Activated T-helper 1 cell treated with anti-CD3 and anti-CD28 coated beads, Interleukin-12 subunit alpha, Interleukin-12 subunit beta, Interleukin-2, Interleukin-4 antibody, amounts not matched to agents 30 ng/mL and 10 ng/mL and 1 ng/mL, durations not matched to agents 14 hours and 24 hours and 36 hours (primary cell): ENCODE measurements at regions not wholly inside any gene's neighbourhood (a gene's known extent, or its start where the extent isn't known, plus 50 kb on each side); places are given as distances from the start of the nearest gene placed in this dataset.

ENCODE experiments used
- DNase-seq: peaks from one replicate; pipeline ENCODE4 v3.0.0; 2021; ENCODE audit warnings: low spot score
- H3K27ac Mint-ChIP-seq: one replicate; pipeline ENCODE4 v1.8.0; 2021; ENCODE audit warnings: mild to moderate bottlenecking, mixed read lengths
- H3K27me3 Mint-ChIP-seq: one replicate; pipeline ENCODE4 v1.8.0; 2022; ENCODE audit warnings: mild to moderate bottlenecking, moderate library complexity, mixed read lengths; ENCODE audit not compliant: insufficient read depth
- H3K36me3 Mint-ChIP-seq: one replicate; pipeline ENCODE4 v1.8.0; 2021; ENCODE audit warnings: low read depth, mixed read lengths
- H3K4me1 Mint-ChIP-seq: one replicate; pipeline ENCODE4 v1.8.0; 2021; ENCODE audit warnings: low read depth, mixed read lengths
- H3K4me3 Mint-ChIP-seq: one replicate; pipeline ENCODE4 v1.8.0; 2021; ENCODE audit warnings: mild to moderate bottlenecking, moderate library complexity, mixed read lengths
- H3K9me3 Mint-ChIP-seq: one replicate; pipeline ENCODE4 v1.8.0; 2021; ENCODE audit warnings: mixed read lengths
- intact Hi-C: fragments of 100-400 bp; cut with micrococcal nuclease; formaldehyde crosslinking; loops from one replicate; pipeline ENCODE4 v1.15.1; 2024

DNA sequence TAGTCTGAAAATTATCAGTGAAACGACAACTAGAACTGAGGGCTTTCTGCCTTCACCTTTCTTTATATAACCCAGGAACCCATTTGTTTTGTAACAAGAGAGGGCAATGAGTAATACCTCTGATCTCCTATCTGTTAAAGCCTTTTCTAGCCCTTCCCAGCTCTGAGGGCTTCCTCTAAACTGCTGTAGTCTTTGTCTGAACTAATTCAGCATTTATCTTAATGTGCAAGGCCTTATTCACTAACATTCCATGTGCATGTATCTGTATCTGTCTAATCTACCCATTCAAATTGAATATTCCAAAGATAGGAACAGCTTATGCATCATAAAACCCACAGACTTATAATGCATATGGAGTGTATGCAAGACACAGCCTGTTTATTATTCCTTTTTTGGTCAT is 167.1 kb downstream of the LYPLAL1 start:
- peaks cover 4% of the 10 kb centered on the region for H3K9me3 Mint-ChIP-seq
- no peaks in the 10 kb centered on the region for H3K27me3 Mint-ChIP-seq
- H3K4me1 Mint-ChIP-seq = no peaks in the 10 kb centered on the region

DNA sequence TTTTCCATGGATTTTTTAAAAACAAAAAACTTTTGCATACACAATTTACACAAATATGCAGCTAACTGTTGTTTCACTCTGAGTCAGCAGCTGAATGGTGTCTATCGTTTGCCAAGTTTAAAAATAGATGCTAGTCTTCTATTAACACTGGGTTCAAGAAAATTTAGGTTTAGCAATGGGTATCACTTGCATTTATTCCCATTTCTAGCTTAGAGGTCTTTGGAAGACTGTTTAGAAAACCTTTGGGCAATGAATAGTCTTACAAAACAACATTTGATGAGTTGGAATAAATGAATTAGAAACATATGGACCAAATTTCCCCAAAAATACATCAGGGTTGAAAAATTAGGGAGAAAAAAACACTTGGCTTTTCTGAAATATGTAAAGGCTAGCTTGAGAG is 165.8 kb downstream of the LYPLAL1 start:
- no peaks in the 10 kb centered on the region for H3K27me3 Mint-ChIP-seq
- DNase-seq = no peak
- H3K36me3 Mint-ChIP-seq = no peaks in the 10 kb centered on the region
- H3K27ac Mint-ChIP-seq = no peak overlapping the region
- H3K4me3 Mint-ChIP-seq = no peak overlapping the region
- H3K9me3 Mint-ChIP-seq = no peaks in the 10 kb centered on the region
- H3K4me1 Mint-ChIP-seq = no peaks in the 10 kb centered on the region
- intact Hi-C loops = no loop called here

More for the DNA sequence above, 167.1 kb downstream of the LYPLAL1 start:
- no peak overlapping the region for H3K4me3 Mint-ChIP-seq
- DNase-seq = no peak
- intact Hi-C loops = no loop called here
- H3K36me3 Mint-ChIP-seq = no peaks in the 10 kb centered on the region
- H3K27ac Mint-ChIP-seq = no peak overlapping the region

DNA sequence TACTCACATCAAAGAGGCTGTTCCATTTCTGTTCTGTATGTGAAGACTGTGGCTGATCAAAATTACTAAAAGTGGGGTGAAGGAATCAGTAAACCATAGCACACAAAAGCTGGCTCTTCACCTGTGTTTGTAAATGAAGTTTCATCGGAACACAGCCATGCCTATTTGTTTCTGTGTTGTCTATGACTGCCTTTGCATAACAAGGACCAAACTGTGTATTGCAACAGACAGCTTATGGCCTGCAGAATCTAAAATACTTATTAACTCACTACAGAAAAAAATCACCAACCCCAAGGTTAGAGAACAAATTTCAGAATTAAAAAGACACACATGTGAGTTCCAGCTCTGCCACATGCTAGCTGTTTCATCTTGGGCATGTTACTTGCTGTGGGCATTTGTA is 163.9 kb downstream of the LYPLAL1 start:
- Mint-ChIP-seq H3K27ac (no peak overlapping the region), H3K27me3 (peaks cover 3% of the 10 kb centered on the region)

DNA sequence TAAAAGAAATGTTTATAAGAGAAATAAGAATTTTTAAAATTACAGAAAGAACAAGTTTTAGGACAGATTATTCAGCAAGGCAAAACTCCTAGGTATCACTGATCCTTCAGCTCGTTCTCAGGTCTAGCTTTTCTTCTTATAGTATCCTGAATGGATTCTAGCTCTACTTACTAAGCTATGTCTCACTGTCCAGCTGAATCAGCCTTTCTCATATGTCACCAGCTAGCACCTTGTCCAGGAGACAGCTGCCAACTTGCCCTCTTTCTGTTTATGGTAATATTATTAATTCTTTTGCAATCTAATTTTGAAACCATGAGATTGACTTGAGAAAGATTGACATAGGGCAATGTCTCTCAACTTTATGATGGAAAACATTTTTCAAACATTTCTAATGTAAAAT is 159.9 kb downstream of the LYPLAL1 start:
- intact Hi-C loops = no loop called here
- Mint-ChIP-seq H3K9me3 (no peaks in the 10 kb centered on the region), H3K27me3 (peaks cover 3% of the 10 kb centered on the region), H3K4me3 (no peak overlapping the region), H3K4me1 (no peaks in the 10 kb centered on the region), H3K36me3 (no peaks in the 10 kb centered on the region), H3K27ac (no peak overlapping the region)
- DNase-seq = no peak

More for the DNA sequence above, 163.9 kb downstream of the LYPLAL1 start:
- H3K4me3 Mint-ChIP-seq = no peak overlapping the region
- H3K9me3 Mint-ChIP-seq = no peaks in the 10 kb centered on the region
- no peaks in the 10 kb centered on the region for H3K36me3 Mint-ChIP-seq
- no peak for DNase-seq
- intact Hi-C loops = no loop called here
- H3K4me1 Mint-ChIP-seq = no peaks in the 10 kb centered on the region

DNA sequence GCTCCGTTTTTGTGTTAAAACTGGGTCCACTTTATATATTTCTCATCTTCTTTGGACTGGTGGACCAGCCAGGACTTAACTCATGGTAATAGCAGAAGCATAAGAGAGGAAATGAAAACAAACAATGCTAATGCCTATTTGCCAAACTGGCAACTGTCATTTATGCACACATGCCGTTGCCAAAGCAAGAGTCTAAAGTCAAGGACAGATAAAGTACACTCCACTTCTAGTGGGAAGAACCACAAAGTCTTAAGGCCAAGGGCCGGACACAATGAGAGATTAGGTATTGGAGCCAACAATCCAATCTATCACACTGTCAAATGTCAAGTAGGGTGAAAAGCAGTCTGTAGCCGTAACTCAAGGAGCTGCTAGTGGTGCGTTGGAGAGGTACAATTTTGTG is 157.7 kb downstream of the LYPLAL1 start:
- H3K36me3 Mint-ChIP-seq = no peaks in the 10 kb centered on the region
- H3K27me3 Mint-ChIP-seq = peaks cover 3% of the 10 kb centered on the region
- no peak for DNase-seq
- intact Hi-C loops = no loop called here
- no peaks in the 10 kb centered on the region for H3K4me1 Mint-ChIP-seq
- no peak overlapping the region for H3K27ac Mint-ChIP-seq
- peaks cover 9% of the 10 kb centered on the region for H3K9me3 Mint-ChIP-seq
- H3K4me3 Mint-ChIP-seq = no peak overlapping the region

DNA sequence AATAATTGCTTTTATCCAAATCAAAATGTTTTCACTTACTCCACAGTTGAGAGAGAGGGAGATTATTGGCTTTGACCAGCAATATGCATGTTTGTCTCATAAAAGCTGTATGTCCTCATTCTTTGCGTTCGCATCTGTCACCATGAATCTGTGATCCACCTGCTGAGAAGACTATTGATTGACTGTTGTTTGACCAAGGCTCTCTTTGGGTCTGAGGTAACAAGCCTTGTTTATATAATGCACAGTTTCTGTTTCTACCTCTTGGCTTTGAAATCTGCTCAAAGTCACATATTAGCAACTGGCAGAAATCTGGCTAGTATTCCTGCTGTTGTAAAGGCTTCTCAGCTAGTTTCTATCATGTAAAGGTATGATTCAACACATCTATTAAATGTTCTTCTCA is 157.0 kb downstream of the LYPLAL1 start:
- Mint-ChIP-seq H3K36me3 (no peaks in the 10 kb centered on the region), H3K4me3 (no peak overlapping the region), H3K4me1 (no peaks in the 10 kb centered on the region), H3K27ac (no peak overlapping the region), H3K9me3 (peaks cover 9% of the 10 kb centered on the region), H3K27me3 (peaks cover 3% of the 10 kb centered on the region)
- intact Hi-C loops = no loop called here
- no peak for DNase-seq

DNA sequence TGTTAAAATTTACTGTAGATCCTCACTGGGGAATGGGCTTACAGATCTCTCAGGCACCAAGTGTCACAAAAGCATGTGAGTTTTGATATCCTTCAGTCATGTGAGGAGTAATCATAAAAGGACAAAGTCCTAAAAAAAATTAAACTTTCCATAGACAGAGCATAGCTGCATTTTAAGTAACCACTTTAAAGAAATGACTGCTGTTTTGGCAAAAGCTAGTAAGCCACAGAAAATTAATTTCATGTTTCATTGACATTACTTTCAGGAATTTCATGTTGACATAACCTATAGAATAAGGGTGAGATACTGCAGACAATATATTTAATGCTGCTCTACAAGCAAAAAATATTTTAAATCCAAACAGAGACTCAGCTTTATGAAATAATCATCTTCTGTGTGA is 156.3 kb downstream of the LYPLAL1 start:
- Mint-ChIP-seq H3K4me1 (no peaks in the 10 kb centered on the region), H3K9me3 (peaks cover 9% of the 10 kb centered on the region), H3K36me3 (no peaks in the 10 kb centered on the region), H3K27ac (no peak overlapping the region), H3K4me3 (no peak overlapping the region), H3K27me3 (peaks cover 3% of the 10 kb centered on the region)
- intact Hi-C loops = no loop called here
- DNase-seq = no peak

DNA sequence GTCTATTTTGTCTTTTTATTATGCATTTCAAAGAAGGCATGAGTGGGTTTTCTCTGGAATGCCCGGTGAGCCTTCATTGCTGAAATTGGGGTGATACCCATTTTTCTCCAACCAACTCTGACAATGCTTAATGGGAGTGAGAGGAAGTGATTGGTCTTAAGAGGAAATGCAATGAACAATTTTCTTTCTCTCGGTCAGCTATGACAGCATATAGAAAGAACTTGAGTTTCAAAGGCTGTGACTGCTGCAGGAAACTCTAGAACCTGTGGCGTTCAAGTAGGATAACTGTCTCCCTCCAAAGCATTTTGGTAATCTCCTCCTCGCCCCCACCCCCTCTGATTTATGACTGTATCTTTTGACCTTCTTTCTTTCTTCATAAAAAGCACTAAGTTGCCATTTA is 155.9 kb downstream of the LYPLAL1 start:
- intact Hi-C loops = no loop called here
- DNase-seq = no peak
- Mint-ChIP-seq H3K4me3 (no peak overlapping the region), H3K4me1 (no peaks in the 10 kb centered on the region), H3K27ac (no peak overlapping the region), H3K9me3 (peaks cover 9% of the 10 kb centered on the region), H3K27me3 (peaks cover 3% of the 10 kb centered on the region), H3K36me3 (no peaks in the 10 kb centered on the region)

DNA sequence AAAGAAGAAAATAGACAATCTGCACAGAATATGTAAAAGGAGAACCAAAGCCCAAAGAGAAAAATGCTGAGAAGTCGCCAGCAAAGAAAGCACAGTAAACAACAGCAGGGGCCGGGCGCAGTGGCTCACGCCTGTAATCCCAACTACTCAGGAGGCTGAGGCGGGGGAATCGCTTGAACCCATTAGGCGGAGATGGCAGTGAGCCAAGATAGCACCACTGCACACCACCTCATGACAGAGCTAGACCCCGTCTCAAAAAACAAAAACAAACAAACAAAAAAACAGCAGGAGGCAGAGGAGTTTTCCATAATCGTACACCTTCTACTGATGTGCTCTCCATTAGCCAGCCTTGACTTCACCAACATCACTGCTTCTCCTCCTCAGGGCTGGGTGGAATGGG is 153.2 kb downstream of the LYPLAL1 start:
- Mint-ChIP-seq H3K27ac (no peak overlapping the region), H3K4me1 (no peaks in the 10 kb centered on the region), H3K36me3 (no peaks in the 10 kb centered on the region), H3K27me3 (no peaks in the 10 kb centered on the region), H3K4me3 (no peak overlapping the region), H3K9me3 (peaks cover 9% of the 10 kb centered on the region)
- intact Hi-C loops = no loop called here
- DNase-seq = no peak

DNA sequence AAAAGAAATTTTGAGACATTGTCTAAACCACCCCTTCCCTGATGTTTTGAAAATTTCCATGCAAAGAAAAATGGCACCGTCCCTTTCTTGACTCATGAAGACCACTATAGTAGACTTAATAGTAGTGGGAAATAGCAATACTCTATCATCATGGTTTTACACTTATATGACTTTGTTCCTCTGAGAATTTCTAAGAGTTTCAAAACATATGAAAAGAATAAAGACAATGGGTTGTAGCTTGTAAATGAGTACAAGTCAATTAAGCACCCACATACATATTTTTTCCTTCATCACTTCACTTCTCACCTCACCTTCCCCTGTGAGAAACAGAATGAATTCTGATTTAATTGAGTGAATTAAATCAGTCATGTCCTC is 151.7 kb downstream of the LYPLAL1 start:
- no peak for DNase-seq
- H3K27me3 Mint-ChIP-seq = no peaks in the 10 kb centered on the region
- intact Hi-C loops = loop anchor here (1.0 kb wide), 1 partner anchor 136 kb away; no protein-coding TSS in a partner anchor
- H3K4me1 Mint-ChIP-seq = no peaks in the 10 kb centered on the region
- H3K27ac Mint-ChIP-seq = no peak overlapping the region
- no peak overlapping the region for H3K4me3 Mint-ChIP-seq
- no peaks in the 10 kb centered on the region for H3K36me3 Mint-ChIP-seq
- peaks cover 9% of the 10 kb centered on the region for H3K9me3 Mint-ChIP-seq

DNA sequence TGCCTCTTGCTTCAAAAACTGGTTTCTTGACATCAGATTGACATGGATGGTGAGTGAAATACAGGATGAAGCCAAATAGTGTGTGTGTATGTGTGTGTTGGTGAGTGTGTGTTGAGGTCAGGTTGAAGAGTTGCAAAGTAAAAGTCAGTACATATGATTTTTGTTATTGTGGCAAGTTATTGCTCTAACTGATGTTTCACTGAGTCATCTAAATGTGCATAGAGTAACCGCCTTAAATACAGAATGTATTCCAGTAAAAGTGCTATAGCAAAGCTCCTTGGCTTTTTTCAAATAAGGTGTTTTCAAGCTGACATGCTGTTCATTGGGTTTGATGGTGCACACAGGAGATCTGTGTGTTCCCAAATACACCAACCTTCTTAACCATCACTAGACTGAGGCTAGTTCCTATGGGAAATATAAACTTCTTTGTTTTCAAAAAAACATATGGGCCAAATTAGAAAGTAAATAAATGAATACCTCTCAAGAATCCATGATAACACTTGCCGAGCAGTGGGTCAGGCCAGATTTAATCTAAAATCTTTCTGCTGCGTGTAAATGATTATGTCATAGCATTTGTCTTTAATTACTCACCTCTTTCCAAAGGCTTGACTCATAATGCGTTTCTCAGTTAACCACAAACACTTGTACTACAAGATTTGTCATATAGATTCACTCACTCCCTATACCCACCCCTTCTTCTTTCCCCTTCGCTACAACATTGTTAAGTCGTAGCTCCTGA is 151.1 kb downstream of the LYPLAL1 start:
- intact Hi-C loops = loop anchor here (1.0 kb wide), 1 partner anchor 135 kb away; no protein-coding TSS in a partner anchor
- H3K27me3 Mint-ChIP-seq = no peaks in the 10 kb centered on the region
- H3K4me1 Mint-ChIP-seq = no peaks in the 10 kb centered on the region

DNA sequence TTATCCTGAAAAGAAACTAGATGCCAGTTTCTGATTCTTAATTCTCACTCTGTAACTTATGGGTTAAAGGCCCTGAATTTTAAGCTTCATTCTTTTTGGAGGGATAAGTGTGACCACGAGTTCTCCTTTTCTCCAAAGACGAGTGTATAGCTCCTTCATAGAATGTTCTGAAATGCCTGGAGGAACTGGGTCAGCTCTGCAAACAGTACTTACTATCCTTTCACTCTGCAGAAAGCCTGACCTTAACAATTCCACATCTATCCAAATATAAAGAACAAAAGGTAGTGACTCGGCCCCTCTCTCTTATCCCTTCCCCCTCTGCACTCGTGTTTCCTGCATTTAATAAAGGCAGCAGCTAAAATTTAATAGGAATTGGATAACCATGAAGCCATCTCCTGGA is 150.5 kb downstream of the LYPLAL1 start:
- intact Hi-C loops = no loop called here
- H3K4me1 Mint-ChIP-seq = no peaks in the 10 kb centered on the region

More for the DNA sequence above, 151.1 kb downstream of the LYPLAL1 start:
- Mint-ChIP-seq H3K9me3 (peaks cover 9% of the 10 kb centered on the region), H3K27ac (no peak overlapping the region), H3K4me3 (no peak overlapping the region), H3K36me3 (no peaks in the 10 kb centered on the region)
- no peak for DNase-seq

DNA sequence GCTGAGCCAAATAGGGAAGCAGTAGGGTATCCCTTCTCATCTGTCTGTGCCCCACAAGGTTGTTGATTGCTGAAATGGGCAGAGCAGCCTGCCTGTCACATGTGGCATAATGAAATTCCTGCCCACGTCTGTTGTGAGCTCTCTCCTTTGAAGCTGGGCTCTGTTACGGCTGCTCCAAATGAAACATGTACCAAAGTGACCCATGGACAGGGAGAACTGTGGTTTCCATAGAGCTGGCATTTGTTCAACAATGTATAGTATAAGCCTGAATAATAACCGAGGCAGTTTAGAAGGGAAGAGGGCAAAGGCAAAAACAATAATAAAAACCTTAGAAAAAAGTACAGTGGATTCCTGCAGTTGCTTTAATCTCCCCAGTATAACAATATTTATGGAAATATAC is 149.7 kb downstream of the LYPLAL1 start:
- intact Hi-C loops = no loop called here
- no peak for DNase-seq
- Mint-ChIP-seq H3K9me3 (peaks cover 8% of the 10 kb centered on the region), H3K27ac (no peak overlapping the region), H3K4me1 (no peaks in the 10 kb centered on the region), H3K27me3 (peaks cover under 1% of the 10 kb centered on the region), H3K4me3 (no peak overlapping the region), H3K36me3 (no peaks in the 10 kb centered on the region)

More for the DNA sequence above, 150.5 kb downstream of the LYPLAL1 start:
- Mint-ChIP-seq H3K27ac (no peak overlapping the region), H3K9me3 (peaks cover 9% of the 10 kb centered on the region), H3K4me3 (no peak overlapping the region), H3K36me3 (no peaks in the 10 kb centered on the region), H3K27me3 (no peaks in the 10 kb centered on the region)
- DNase-seq = no peak

DNA sequence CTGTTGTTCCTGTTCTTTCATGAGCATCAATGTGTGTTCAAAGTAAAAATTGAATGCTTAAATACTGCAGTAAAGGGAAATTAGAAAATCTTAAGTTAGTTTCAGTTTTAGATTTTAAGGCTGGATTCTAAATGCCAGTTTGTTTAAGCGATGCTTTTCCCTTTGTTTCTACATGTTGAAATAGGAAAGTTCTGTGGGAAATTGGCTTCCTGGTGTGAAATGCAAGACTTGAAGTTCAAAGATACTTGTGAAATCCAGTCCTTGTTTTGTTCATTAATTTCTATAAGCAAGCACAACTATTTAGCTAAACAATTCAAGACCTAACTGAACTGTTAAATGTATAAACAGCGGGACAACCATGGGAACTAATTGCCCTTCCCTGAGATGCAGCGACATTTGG is 149.1 kb downstream of the LYPLAL1 start:
- H3K27me3 Mint-ChIP-seq = peaks cover 4% of the 10 kb centered on the region
- H3K36me3 Mint-ChIP-seq = no peaks in the 10 kb centered on the region
- H3K27ac Mint-ChIP-seq = no peak overlapping the region
- DNase-seq = no peak
- peaks cover 2% of the 10 kb centered on the region for H3K9me3 Mint-ChIP-seq
- no peaks in the 10 kb centered on the region for H3K4me1 Mint-ChIP-seq
- H3K4me3 Mint-ChIP-seq = no peak overlapping the region
- intact Hi-C loops = no loop called here
